Gastrocnemius medialis (tissue), 4 donors: ENCODE measurements at regions not wholly inside any gene's neighbourhood (a gene's known extent, or its start where the extent isn't known, plus 50 kb on each side); places are given as distances from the start of the nearest gene placed in this dataset.

Experiments
- ATAC-seq, 2 donors: fragments of 150-250 bp; one replicate each; pipeline ENCODE4 v1.9.1; 2016
- DNase-seq, 2 donors: peaks; one replicate each; pipeline ENCODE4 v3.0.0-alpha.2; 2019
- H3K27ac ChIP-seq, 4 donors: fragments of 200-600 bp; sonication (generic); 1 replicate in 1 of 4; 2 replicates in 3 of 4; pipeline ENCODE4 v1.5.1; 2016 to 2018; ENCODE audit warnings: mild to moderate bottlenecking in 2 of 4, moderate library complexity in 1 of 4
- H3K27me3 ChIP-seq, 3 donors: fragments of 200-600 bp; sonication (generic) in 2 of 3; 1 replicate in 1 of 3; 2 replicates in 2 of 3; pipeline versions ENCODE4 v1.5.1 to v1.6.0; 2016 to 2019; ENCODE audit warnings: mild to moderate bottlenecking in 1 of 3, moderate library complexity in 1 of 3
- H3K36me3 ChIP-seq, 2 donors: fragments of 200-600 bp; sonication (generic) in 1 of 2; one replicate each; pipeline ENCODE4 v1.5.1; 2017 to 2018
- H3K4me1 ChIP-seq, 2 donors: fragments of 200-600 bp; sonication (generic) in 1 of 2; one replicate each; pipeline ENCODE4 v1.5.1; 2016 to 2017; ENCODE audit warnings: mild to moderate bottlenecking in 2 of 2
- H3K4me3 ChIP-seq, 4 donors: fragments of 200-600 bp; sonication (generic) in 3 of 4; 1 replicate in 1 of 4; 2 replicates in 3 of 4; pipeline ENCODE4 v1.5.1; 2016 to 2019; ENCODE audit warnings: mild to moderate bottlenecking in 2 of 4
- H3K9me3 ChIP-seq, 3 donors: fragments of 200-600 bp; sonication (generic) in 2 of 3; 1 replicate in 1 of 3; 2 replicates in 2 of 3; pipeline ENCODE4 v1.5.1; 2016 to 2019
- POLR2A ChIP-seq, 2 donors: fragments of 450-650 bp; IDR thresholded peaks; one replicate each; pipeline ENCODE4 v1.6.1; 2017; ENCODE audit warnings: antibody characterized with exemption in 2 of 2, mild to moderate bottlenecking in 2 of 2, moderate library complexity in 2 of 2
- in situ Hi-C, 4 donors: fragments of 200-750 bp; cut with MboI; loops; one replicate each; pipeline versions ENCODE4 v1.15.0 to v1.8.0; 2017; ENCODE audit warnings: low sequenced_read_pairs in 4 of 4
- intact Hi-C: fragments of 100-400 bp; cut with DNase I; formaldehyde crosslinking; loops from one replicate; pipeline ENCODE4 v1.15.1; 2023; ENCODE audit warnings: low total_unique reads
- TF ChIP-seq, protein P1 (sequence below), 5 experiments: fragments of 450-650 bp in 3 of 5; fragments of 200-600 bp in 2 of 5; sonication (generic) in 2 of 5; IDR thresholded peaks in 4 of 5; conservative IDR thresholded peaks in 1 of 5; 1 replicate in 4 of 5; 2 replicates in 1 of 5; pipeline ENCODE4 v1.5.1; 2016 to 2019; ENCODE audit warnings: antibody characterized with exemption in 5 of 5, mild to moderate bottlenecking in 3 of 5, moderate library complexity in 3 of 5

DNA sequence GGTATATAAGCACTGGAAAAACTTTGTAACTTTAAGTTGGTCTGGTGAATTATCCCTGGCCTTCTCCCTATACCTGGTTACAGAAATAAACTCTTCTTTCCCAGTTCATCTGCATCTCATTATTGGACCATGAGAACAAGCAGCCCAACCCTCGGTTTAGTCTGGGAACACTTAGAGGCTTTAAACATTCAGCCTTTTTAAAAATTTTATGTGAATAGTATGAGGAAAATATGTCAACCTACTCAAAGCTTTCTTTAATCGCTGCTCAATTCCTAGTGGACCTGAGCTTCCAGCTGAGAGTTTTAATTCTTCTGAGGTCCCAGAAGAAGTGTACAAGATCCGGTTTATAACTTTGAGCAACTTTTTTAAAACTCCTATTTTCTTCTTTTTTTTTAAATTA, 358.6 kb upstream of the NOCT start:
- Histone ChIP-seq H3K4me3 (no peak overlapping the region), H3K4me1 (no peaks in the 10 kb centered on the region), H3K9me3 (no peaks in the 10 kb centered on the region), H3K27me3 (no peaks in the 10 kb centered on the region), H3K36me3 (no peaks in the 10 kb centered on the region), H3K27ac (no peak overlapping the region)
- in situ Hi-C loops: no loop called here
- no peak for DNase-seq
- TF ChIP-seq POLR2A (IDR thresholded peaks at IDR 0.05): no peak
- TF ChIP-seq, protein P1, sequence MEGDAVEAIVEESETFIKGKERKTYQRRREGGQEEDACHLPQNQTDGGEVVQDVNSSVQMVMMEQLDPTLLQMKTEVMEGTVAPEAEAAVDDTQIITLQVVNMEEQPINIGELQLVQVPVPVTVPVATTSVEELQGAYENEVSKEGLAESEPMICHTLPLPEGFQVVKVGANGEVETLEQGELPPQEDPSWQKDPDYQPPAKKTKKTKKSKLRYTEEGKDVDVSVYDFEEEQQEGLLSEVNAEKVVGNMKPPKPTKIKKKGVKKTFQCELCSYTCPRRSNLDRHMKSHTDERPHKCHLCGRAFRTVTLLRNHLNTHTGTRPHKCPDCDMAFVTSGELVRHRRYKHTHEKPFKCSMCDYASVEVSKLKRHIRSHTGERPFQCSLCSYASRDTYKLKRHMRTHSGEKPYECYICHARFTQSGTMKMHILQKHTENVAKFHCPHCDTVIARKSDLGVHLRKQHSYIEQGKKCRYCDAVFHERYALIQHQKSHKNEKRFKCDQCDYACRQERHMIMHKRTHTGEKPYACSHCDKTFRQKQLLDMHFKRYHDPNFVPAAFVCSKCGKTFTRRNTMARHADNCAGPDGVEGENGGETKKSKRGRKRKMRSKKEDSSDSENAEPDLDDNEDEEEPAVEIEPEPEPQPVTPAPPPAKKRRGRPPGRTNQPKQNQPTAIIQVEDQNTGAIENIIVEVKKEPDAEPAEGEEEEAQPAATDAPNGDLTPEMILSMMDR (IDR thresholded peaks at IDR 0.05 in 4 of 5, conservative IDR thresholded peaks at IDR 0.05 in 1 of 5): no peak
- no peak for ATAC-seq
- intact Hi-C loops: no loop called here

DNA sequence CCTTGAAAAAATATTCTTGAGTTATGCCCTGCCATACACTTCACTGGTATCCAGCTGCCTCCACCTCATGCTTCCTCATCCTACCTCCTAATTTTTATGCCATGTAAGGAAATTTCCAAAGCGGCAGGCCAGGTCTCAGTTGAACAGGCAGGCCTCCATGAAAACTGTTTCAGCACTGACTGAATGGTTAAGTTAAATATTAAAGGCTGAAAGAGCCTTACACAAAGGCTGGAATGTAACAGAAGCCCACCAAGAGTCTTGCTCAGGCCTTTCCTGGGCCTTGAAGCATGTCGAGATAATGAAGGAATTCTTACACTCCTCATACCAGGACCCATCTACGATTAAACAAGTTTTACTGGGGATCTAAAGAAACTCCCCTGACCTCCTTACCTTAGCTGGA, 359.6 kb upstream of the NOCT start:
- Histone ChIP-seq H3K27me3 (no peaks in the 10 kb centered on the region), H3K4me1 (no peaks in the 10 kb centered on the region), H3K4me3 (no peak overlapping the region), H3K36me3 (no peaks in the 10 kb centered on the region), H3K9me3 (no peaks in the 10 kb centered on the region), H3K27ac (no peak overlapping the region)
- no peak for ATAC-seq
- in situ Hi-C loops (no loop called here), intact Hi-C loops (no loop called here)
- TF ChIP-seq, protein P1 (IDR thresholded peaks at IDR 0.05 in 4 of 5, conservative IDR thresholded peaks at IDR 0.05 in 1 of 5): no peak
- TF ChIP-seq POLR2A (IDR thresholded peaks at IDR 0.05): no peak
- DNase-seq: no peak

DNA sequence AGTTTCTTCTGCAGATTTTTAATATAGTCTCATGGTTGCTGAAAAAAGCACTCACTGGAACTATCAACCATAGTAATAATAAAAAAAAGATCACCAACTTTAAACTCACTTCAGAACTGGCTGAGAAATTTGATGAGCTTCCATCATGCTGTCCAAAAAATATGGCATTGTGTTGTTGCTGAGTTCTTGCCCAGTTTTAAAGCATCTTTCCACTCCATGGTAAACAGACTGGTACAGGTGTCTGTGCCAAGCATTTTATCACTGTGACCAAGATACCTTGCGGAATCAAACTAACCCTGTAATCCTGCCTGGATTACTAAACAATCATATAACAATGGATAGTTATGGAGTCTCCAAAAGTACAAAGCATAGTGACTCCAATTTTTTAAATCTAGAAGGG, 360.3 kb upstream of the NOCT start:
- H3K27me3 ChIP-seq: no peaks in the 10 kb centered on the region
- ATAC-seq (no peak), DNase-seq (no peak)
- H3K4me1 ChIP-seq: no peaks in the 10 kb centered on the region
- no peaks in the 10 kb centered on the region for H3K36me3 ChIP-seq
- no peak overlapping the region for H3K4me3 ChIP-seq
- in situ Hi-C loops: no loop called here
- H3K9me3 ChIP-seq: no peaks in the 10 kb centered on the region
- no peak for TF ChIP-seq POLR2A (IDR thresholded peaks at IDR 0.05)
- TF ChIP-seq, protein P1 (IDR thresholded peaks at IDR 0.05 in 4 of 5, conservative IDR thresholded peaks at IDR 0.05 in 1 of 5): no peak
- no peak overlapping the region for H3K27ac ChIP-seq
- intact Hi-C loops: no loop called here

DNA sequence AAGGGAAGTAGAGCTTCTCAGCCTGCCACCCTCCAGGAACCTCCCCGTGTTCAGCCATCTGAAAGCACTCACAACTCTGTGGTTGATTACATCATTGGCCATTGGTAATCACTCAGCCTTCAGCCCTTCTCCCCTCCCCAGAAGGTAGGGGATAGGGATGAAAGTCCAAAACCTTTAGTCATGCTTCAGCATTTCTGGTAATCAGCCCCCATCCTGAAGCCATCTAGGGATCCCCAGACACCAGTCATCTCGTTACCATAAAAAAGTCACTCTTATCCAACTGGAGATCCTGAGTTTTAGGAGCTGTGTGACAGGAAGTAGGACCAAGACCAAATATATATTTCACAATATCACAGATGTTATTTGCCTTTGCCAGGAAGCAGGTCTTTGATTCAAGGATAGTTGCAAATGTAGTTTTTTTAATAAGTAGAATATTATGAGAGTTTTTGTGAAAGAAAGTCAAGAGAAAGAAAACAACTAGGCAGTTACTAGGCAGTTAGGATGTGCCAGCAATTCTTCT, 364.6 kb upstream of the NOCT start:
- ATAC-seq: peak; percentile 60 to 85

More for the DNA sequence above, 364.6 kb upstream of the NOCT start:
- TF ChIP-seq POLR2A (IDR thresholded peaks at IDR 0.05): no peak
- TF ChIP-seq, protein P1 (IDR thresholded peaks at IDR 0.05 in 4 of 5, conservative IDR thresholded peaks at IDR 0.05 in 1 of 5): no peak
- intact Hi-C loops (no loop called here), in situ Hi-C loops (no loop called here)
- Histone ChIP-seq H3K4me3 (no peak overlapping the region), H3K27me3 (no peaks in the 10 kb centered on the region), H3K27ac (no peak overlapping the region), H3K9me3 (no peaks in the 10 kb centered on the region), H3K36me3 (no peaks in the 10 kb centered on the region), H3K4me1 (no peaks in the 10 kb centered on the region)
- DNase-seq: peak in 1 of 2 donors; percentile 30
